Gastrocnemius medialis (tissue), 4 donors: ENCODE measurements at regions not wholly inside any gene's neighbourhood (a gene's known extent, or its start where the extent isn't known, plus 50 kb on each side); places are given as distances from the start of the nearest gene placed in this dataset.

ENCODE experiments used
- POLR2A ChIP-seq, 2 donors: fragments of 450-650 bp; IDR thresholded peaks; one replicate each; pipeline ENCODE4 v1.6.1; 2017; ENCODE audit warnings: antibody characterized with exemption in 2 of 2, mild to moderate bottlenecking in 2 of 2, moderate library complexity in 2 of 2
- TF ChIP-seq, protein P1 (sequence below), 5 experiments: fragments of 450-650 bp in 3 of 5; fragments of 200-600 bp in 2 of 5; sonication (generic) in 2 of 5; IDR thresholded peaks in 4 of 5; conservative IDR thresholded peaks in 1 of 5; 1 replicate in 4 of 5; 2 replicates in 1 of 5; pipeline ENCODE4 v1.5.1; 2016 to 2019; ENCODE audit warnings: antibody characterized with exemption in 5 of 5, mild to moderate bottlenecking in 3 of 5, moderate library complexity in 3 of 5

GRCh38 chr1:175826705-175827104 lies 83.3 kb upstream of the TNR start:
- TF ChIP-seq, protein P1, sequence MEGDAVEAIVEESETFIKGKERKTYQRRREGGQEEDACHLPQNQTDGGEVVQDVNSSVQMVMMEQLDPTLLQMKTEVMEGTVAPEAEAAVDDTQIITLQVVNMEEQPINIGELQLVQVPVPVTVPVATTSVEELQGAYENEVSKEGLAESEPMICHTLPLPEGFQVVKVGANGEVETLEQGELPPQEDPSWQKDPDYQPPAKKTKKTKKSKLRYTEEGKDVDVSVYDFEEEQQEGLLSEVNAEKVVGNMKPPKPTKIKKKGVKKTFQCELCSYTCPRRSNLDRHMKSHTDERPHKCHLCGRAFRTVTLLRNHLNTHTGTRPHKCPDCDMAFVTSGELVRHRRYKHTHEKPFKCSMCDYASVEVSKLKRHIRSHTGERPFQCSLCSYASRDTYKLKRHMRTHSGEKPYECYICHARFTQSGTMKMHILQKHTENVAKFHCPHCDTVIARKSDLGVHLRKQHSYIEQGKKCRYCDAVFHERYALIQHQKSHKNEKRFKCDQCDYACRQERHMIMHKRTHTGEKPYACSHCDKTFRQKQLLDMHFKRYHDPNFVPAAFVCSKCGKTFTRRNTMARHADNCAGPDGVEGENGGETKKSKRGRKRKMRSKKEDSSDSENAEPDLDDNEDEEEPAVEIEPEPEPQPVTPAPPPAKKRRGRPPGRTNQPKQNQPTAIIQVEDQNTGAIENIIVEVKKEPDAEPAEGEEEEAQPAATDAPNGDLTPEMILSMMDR (IDR thresholded peaks at IDR 0.05 in 4 of 5, conservative IDR thresholded peaks at IDR 0.05 in 1 of 5): no peak
- no peak for TF ChIP-seq POLR2A (IDR thresholded peaks at IDR 0.05)
